GM23338 (cell line): ENCODE measurements at regions not wholly inside any gene's neighbourhood (a gene's known extent, or its start where the extent isn't known, plus 50 kb on each side); places are given as distances from the start of the nearest gene placed in this dataset.

Source experiments
- ATAC-seq: fragments of 200-7000 bp; cut with Tn5 transposase; 3 replicates; pipeline ENCODE4 v1.9.1; 2020
- DNase-seq: peaks from one replicate; pipeline ENCODE4 v3.0.0-alpha.2; 2015; ENCODE audit warnings: low spot score
- H2AFZ ChIP-seq: fragments of 200-600 bp; sonication (generic); 2 replicates; pipeline ENCODE4 v1.8.0; 2016; ENCODE audit warnings: antibody characterized with exemption, mild to moderate bottlenecking, moderate library complexity
- H3F3A ChIP-seq: fragments of 200-600 bp; sonication (generic); replicated peaks from 2 replicates; pipeline ENCODE4 v1.8.0; 2017; ENCODE audit warnings: antibody characterized with exemption, mixed run types, low read depth
- H3K27ac ChIP-seq: fragments of 200-600 bp; sonication (generic); 2 replicates; pipeline ENCODE4 v1.6.1; 2016; ENCODE audit warnings: low read depth
- H3K27me3 ChIP-seq: fragments of 200-600 bp; sonication (generic); 2 replicates; pipeline ENCODE4 v1.8.0; 2016; ENCODE audit warnings: mild to moderate bottlenecking, mixed run types, moderate library complexity; ENCODE audit not compliant: insufficient read depth
- H3K36me3 ChIP-seq: fragments of 200-600 bp; sonication (generic); 2 replicates; pipeline ENCODE4 v1.8.0; 2016; ENCODE audit warnings: mild to moderate bottlenecking; ENCODE audit not compliant: insufficient read depth
- H3K4me1 ChIP-seq: fragments of 200-600 bp; sonication (generic); 2 replicates; pipeline ENCODE4 v1.8.0; 2016; ENCODE audit warnings: mild to moderate bottlenecking, moderate library complexity; ENCODE audit not compliant: insufficient read depth
- H3K4me2 ChIP-seq: fragments of 200-600 bp; sonication (generic); 2 replicates; pipeline ENCODE4 v1.7.1; 2017; ENCODE audit warnings: mixed run types
- H3K4me3 ChIP-seq: fragments of 200-600 bp; sonication (generic); 2 replicates; pipeline ENCODE4 v1.6.1; 2016; ENCODE audit warnings: mixed run types
- H3K79me2 ChIP-seq: fragments of 200-600 bp; sonication (generic); replicated peaks from 2 replicates; pipeline ENCODE4 v1.8.0; 2017; ENCODE audit warnings: mild to moderate bottlenecking; ENCODE audit not compliant: insufficient read depth
- H3K9me2 ChIP-seq: fragments of 200-600 bp; sonication (generic); 2 replicates; pipeline ENCODE4 v1.8.0; 2017; ENCODE audit not compliant: insufficient read depth
- H4K20me1 ChIP-seq: fragments of 200-600 bp; sonication (generic); replicated peaks from 2 replicates; pipeline ENCODE4 v1.8.0; 2017; ENCODE audit warnings: mild to moderate bottlenecking; ENCODE audit not compliant: insufficient read depth
- H3K27ac Mint-ChIP-seq: 2 replicates; pipeline ENCODE4 v1.8.0; 2020; ENCODE audit warnings: inconsistent platforms, mild to moderate bottlenecking, moderate library complexity, mixed read lengths
- H3K27me3 Mint-ChIP-seq: 3 replicates; pipeline ENCODE4 v1.8.0; 2022; ENCODE audit warnings: low read depth, mild to moderate bottlenecking, moderate library complexity, mixed read lengths, inconsistent platforms; ENCODE audit not compliant: insufficient read depth, poor library complexity
- H3K36me3 Mint-ChIP-seq: 3 replicates; pipeline ENCODE4 v1.8.0; 2021; ENCODE audit warnings: low read depth, mild to moderate bottlenecking, inconsistent platforms, moderate library complexity, mixed read lengths
- H3K4me1 Mint-ChIP-seq: 3 replicates; pipeline ENCODE4 v1.8.0; 2020; ENCODE audit warnings: mild to moderate bottlenecking, inconsistent platforms, mixed read lengths
- H3K4me3 Mint-ChIP-seq: 3 replicates; pipeline ENCODE4 v1.8.0; 2021; ENCODE audit warnings: moderate library complexity, mild to moderate bottlenecking, inconsistent platforms, mixed read lengths
- H3K9me3 Mint-ChIP-seq: 3 replicates; pipeline ENCODE4 v1.8.0; 2020; ENCODE audit warnings: moderate library complexity, mild to moderate bottlenecking, inconsistent platforms, mixed read lengths
- CREB1 ChIP-seq: fragments of 250-450 bp; sonication (Bioruptor Pico); IDR thresholded peaks from 2 replicates; pipeline ENCODE4 v1.5.0; 2020; ENCODE audit warnings: low read depth, mild to moderate bottlenecking, moderate library complexity
- EZH2 ChIP-seq: fragments of 200-600 bp; sonication (generic); IDR thresholded peaks from one replicate; pipeline ENCODE4 v1.8.0; 2017; ENCODE audit warnings: antibody characterized with exemption, mild to moderate bottlenecking, low read depth; ENCODE audit not compliant: unreplicated experiment
- NANOG ChIP-seq: IDR thresholded peaks from 2 replicates; pipeline ENCODE4 v1.6.1; 2016; ENCODE audit warnings: antibody characterized with exemption, borderline replicate concordance
- POLR2AphosphoS5 ChIP-seq: IDR thresholded peaks from 2 replicates; pipeline ENCODE4 v1.6.1; 2016; ENCODE audit warnings: antibody characterized with exemption, low read depth
- STAT1 ChIP-seq: IDR thresholded peaks from one replicate; pipeline ENCODE4 v1.6.1; 2016; ENCODE audit warnings: antibody characterized with exemption; ENCODE audit not compliant: unreplicated experiment
- ZNF114 ChIP-seq: fragments of 250-450 bp; sonication (Bioruptor Pico); IDR thresholded peaks from 2 replicates; pipeline ENCODE4 v1.5.0; 2020; ENCODE audit warnings: mild to moderate bottlenecking, moderate library complexity
- ZNF331 ChIP-seq: fragments of 250-450 bp; sonication (Bioruptor Pico); IDR thresholded peaks from 2 replicates; pipeline ENCODE4 v1.5.0; 2020; ENCODE audit warnings: low read depth, mild to moderate bottlenecking, moderate library complexity
- ZNF462 ChIP-seq: fragments of 250-450 bp; sonication (Bioruptor Pico); IDR thresholded peaks from 2 replicates; pipeline ENCODE4 v1.5.0; 2020; ENCODE audit warnings: mild to moderate bottlenecking, moderate library complexity
- TF ChIP-seq, protein P1 (sequence below), 2 experiments: fragments of 200-600 bp in 1 of 2; sonication (generic) in 1 of 2; conservative IDR thresholded peaks; 2 replicates each; pipeline versions ENCODE4 v1.5.1 to v1.6.1; 2016 to 2017; ENCODE audit warnings: antibody characterized with exemption in 2 of 2, low read depth in 2 of 2, mild to moderate bottlenecking in 2 of 2, moderate library complexity in 1 of 2
- TF ChIP-seq, protein P2 (sequence below): IDR thresholded peaks from one replicate; pipeline ENCODE4 v1.6.1; 2018; ENCODE audit warnings: antibody characterized with exemption; ENCODE audit not compliant: unreplicated experiment
- TF ChIP-seq, protein P3 (sequence below): IDR thresholded peaks from 2 replicates; pipeline ENCODE4 v1.6.1; 2016; ENCODE audit warnings: antibody characterized with exemption

GRCh38 chr5:158054223-158055110 is 195.5 kb upstream of the CLINT1 start (continued):
- TF ChIP-seq NANOG (no peak), POLR2AphosphoS5 (no peak), ZNF114 (CRISPR knock-in tag) (no peak)
- TF ChIP-seq, protein P1, sequence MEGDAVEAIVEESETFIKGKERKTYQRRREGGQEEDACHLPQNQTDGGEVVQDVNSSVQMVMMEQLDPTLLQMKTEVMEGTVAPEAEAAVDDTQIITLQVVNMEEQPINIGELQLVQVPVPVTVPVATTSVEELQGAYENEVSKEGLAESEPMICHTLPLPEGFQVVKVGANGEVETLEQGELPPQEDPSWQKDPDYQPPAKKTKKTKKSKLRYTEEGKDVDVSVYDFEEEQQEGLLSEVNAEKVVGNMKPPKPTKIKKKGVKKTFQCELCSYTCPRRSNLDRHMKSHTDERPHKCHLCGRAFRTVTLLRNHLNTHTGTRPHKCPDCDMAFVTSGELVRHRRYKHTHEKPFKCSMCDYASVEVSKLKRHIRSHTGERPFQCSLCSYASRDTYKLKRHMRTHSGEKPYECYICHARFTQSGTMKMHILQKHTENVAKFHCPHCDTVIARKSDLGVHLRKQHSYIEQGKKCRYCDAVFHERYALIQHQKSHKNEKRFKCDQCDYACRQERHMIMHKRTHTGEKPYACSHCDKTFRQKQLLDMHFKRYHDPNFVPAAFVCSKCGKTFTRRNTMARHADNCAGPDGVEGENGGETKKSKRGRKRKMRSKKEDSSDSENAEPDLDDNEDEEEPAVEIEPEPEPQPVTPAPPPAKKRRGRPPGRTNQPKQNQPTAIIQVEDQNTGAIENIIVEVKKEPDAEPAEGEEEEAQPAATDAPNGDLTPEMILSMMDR (conservative IDR thresholded peaks at IDR 0.05; ENCODE audit: low read depth in 2 of 2), result no peak
- TF ChIP-seq, protein P2, sequence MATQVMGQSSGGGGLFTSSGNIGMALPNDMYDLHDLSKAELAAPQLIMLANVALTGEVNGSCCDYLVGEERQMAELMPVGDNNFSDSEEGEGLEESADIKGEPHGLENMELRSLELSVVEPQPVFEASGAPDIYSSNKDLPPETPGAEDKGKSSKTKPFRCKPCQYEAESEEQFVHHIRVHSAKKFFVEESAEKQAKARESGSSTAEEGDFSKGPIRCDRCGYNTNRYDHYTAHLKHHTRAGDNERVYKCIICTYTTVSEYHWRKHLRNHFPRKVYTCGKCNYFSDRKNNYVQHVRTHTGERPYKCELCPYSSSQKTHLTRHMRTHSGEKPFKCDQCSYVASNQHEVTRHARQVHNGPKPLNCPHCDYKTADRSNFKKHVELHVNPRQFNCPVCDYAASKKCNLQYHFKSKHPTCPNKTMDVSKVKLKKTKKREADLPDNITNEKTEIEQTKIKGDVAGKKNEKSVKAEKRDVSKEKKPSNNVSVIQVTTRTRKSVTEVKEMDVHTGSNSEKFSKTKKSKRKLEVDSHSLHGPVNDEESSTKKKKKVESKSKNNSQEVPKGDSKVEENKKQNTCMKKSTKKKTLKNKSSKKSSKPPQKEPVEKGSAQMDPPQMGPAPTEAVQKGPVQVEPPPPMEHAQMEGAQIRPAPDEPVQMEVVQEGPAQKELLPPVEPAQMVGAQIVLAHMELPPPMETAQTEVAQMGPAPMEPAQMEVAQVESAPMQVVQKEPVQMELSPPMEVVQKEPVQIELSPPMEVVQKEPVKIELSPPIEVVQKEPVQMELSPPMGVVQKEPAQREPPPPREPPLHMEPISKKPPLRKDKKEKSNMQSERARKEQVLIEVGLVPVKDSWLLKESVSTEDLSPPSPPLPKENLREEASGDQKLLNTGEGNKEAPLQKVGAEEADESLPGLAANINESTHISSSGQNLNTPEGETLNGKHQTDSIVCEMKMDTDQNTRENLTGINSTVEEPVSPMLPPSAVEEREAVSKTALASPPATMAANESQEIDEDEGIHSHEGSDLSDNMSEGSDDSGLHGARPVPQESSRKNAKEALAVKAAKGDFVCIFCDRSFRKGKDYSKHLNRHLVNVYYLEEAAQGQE, result no peak

- no peak overlapping the region for H3K27ac Mint-ChIP-seq
- no peaks in the 10 kb centered on the region for H3K36me3 Mint-ChIP-seq
- no peaks in the 10 kb centered on the region for H3K36me3 ChIP-seq
- no peaks in the 10 kb centered on the region for H3K27me3 ChIP-seq
- H4K20me1 ChIP-seq, result no peaks in the 10 kb centered on the region
- no peaks in the 10 kb centered on the region for H3K9me2 ChIP-seq
- no peaks in the 10 kb centered on the region for H3K27me3 Mint-ChIP-seq
- no peak overlapping the region; the same call in 1 of the 2 replicates for H2AFZ ChIP-seq
- H3K4me1 ChIP-seq, result no peaks in the 10 kb centered on the region
- H3K9me3 Mint-ChIP-seq, result no peaks in the 10 kb centered on the region
- H3K79me2 ChIP-seq, result no peaks in the 10 kb centered on the region
- ATAC-seq, result no peak
- H3K4me3 Mint-ChIP-seq, result no peak overlapping the region
- H3K27ac ChIP-seq, result no peak overlapping the region
- no peak for DNase-seq
- H3F3A ChIP-seq, result no peaks in the 10 kb centered on the region
- no peak overlapping the region for H3K4me3 ChIP-seq
- H3K4me1 Mint-ChIP-seq, result no peaks in the 10 kb centered on the region
- H3K4me2 ChIP-seq, result no peak overlapping the region
- no peak for TF ChIP-seq STAT1
- no peak for TF ChIP-seq ZNF462 (CRISPR knock-in tag)
- TF ChIP-seq NANOG, result no peak
- TF ChIP-seq ZNF331 (CRISPR knock-in tag), result no peak
- TF ChIP-seq CREB1 (CRISPR knock-in tag), result no peak
- TF ChIP-seq, protein P3, sequence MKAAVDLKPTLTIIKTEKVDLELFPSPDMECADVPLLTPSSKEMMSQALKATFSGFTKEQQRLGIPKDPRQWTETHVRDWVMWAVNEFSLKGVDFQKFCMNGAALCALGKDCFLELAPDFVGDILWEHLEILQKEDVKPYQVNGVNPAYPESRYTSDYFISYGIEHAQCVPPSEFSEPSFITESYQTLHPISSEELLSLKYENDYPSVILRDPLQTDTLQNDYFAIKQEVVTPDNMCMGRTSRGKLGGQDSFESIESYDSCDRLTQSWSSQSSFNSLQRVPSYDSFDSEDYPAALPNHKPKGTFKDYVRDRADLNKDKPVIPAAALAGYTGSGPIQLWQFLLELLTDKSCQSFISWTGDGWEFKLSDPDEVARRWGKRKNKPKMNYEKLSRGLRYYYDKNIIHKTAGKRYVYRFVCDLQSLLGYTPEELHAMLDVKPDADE, result no peak
- TF ChIP-seq EZH2, result no peak
- no peak for TF ChIP-seq POLR2AphosphoS5
These were observed 192.1 kb upstream of the CLINT1 start for GRCh38 chr5:158051036-158051435.
